ENCODE measurements at regions not wholly inside any gene's neighbourhood (a gene's known extent, or its start where the extent isn't known, plus 50 kb on each side); places are given as distances from the start of the nearest gene placed in this dataset.
"Not testable (repeated sequence)": the region's sequence is repeated elsewhere in the genome, so short reads cannot be mapped to it uniquely, and the experiment has no call there.

- DNase-seq (ENCODE audit: low spot score): no peak
- intact Hi-C loops (cut with DNase I): no loop called here
Observed at GRCh38 chr4:178958725-178959440, 1516.6 kb upstream of the AGA start.

GRCh38 chr4:178963446-178964045 lies 1521.3 kb upstream of the AGA start:
- intact Hi-C loops (cut with DNase I): no loop called here
- no peak for DNase-seq (ENCODE audit: low spot score)

GRCh38 chr4:178966644-178967043 lies 1524.4 kb upstream of the AGA start:
- no peak for DNase-seq (ENCODE audit: low spot score)
- intact Hi-C loops (cut with DNase I): no loop called here

- intact Hi-C loops (cut with DNase I): no loop called here
- DNase-seq (ENCODE audit: low spot score): no peak
Observed at GRCh38 chr4:178970433-178971140, 1528.3 kb upstream of the AGA start.

GRCh38 chr4:178976861-178977260 lies 1534.6 kb upstream of the AGA start:
- DNase-seq (ENCODE audit: low spot score): no peak
- intact Hi-C loops (cut with DNase I): no loop called here

GRCh38 chr4:178993306-178993705 lies 1551.1 kb upstream of the AGA start:
- no peak for DNase-seq (ENCODE audit: low spot score)
- intact Hi-C loops (cut with DNase I): no loop called here

- intact Hi-C loops (cut with DNase I): no loop called here
- DNase-seq (ENCODE audit: low spot score): no peak
Observed at GRCh38 chr4:179001918-179002317, 1559.7 kb upstream of the AGA start.

- no peak for DNase-seq (ENCODE audit: low spot score)
- intact Hi-C loops (cut with DNase I): no loop called here
Observed at GRCh38 chr4:179007755-179008154, 1565.5 kb upstream of the AGA start.

- intact Hi-C loops (cut with DNase I): no loop called here
- no peak for DNase-seq (ENCODE audit: low spot score)
Observed at GRCh38 chr4:179017581-179017980, 1575.3 kb upstream of the AGA start.

GRCh38 chr4:179027569-179027968 lies 1585.3 kb upstream of the AGA start:
- no peak for DNase-seq (ENCODE audit: low spot score)
- intact Hi-C loops (cut with DNase I): no loop called here

GRCh38 chr4:179028321-179028720 lies 1586.1 kb upstream of the AGA start:
- intact Hi-C loops (cut with DNase I): no loop called here
- no peak for DNase-seq (ENCODE audit: low spot score)

GRCh38 chr4:179029683-179030082 lies 1587.4 kb upstream of the AGA start:
- intact Hi-C loops (cut with DNase I): no loop called here
- no peak for DNase-seq (ENCODE audit: low spot score)

GRCh38 chr4:179040259-179040658 lies 1598.0 kb upstream of the AGA start:
- intact Hi-C loops (cut with DNase I): no loop called here

GRCh38 chr4:179048839-179049453 lies 1606.7 kb upstream of the AGA start:
- intact Hi-C loops (cut with DNase I): no loop called here

More at GRCh38 chr4:179040259-179040658, 1598.0 kb upstream of the AGA start:
- DNase-seq (ENCODE audit: low spot score): no peak

GRCh38 chr4:179051206-179051605 lies 1609.0 kb upstream of the AGA start:
- intact Hi-C loops (cut with DNase I): no loop called here
- no peak for DNase-seq (ENCODE audit: low spot score)

More at GRCh38 chr4:179048839-179049453, 1606.7 kb upstream of the AGA start:
- no peak for DNase-seq (ENCODE audit: low spot score)

- DNase-seq (ENCODE audit: low spot score): no peak
- intact Hi-C loops (cut with DNase I): no loop called here
Observed at GRCh38 chr4:179059396-179059795, 1617.2 kb upstream of the AGA start.

GRCh38 chr4:179066254-179066653 lies 1624.0 kb upstream of the AGA start:
- intact Hi-C loops (cut with DNase I); DNase-seq (ENCODE audit: low spot score): not testable (repeated sequence)

- DNase-seq (ENCODE audit: low spot score): no peak
- intact Hi-C loops (cut with DNase I): no loop called here
Observed at GRCh38 chr4:179071131-179071530, 1628.9 kb upstream of the AGA start.

GRCh38 chr4:179076865-179077264 lies 1634.6 kb upstream of the AGA start:
- intact Hi-C loops (cut with DNase I): no loop called here
- DNase-seq (ENCODE audit: low spot score): no peak

- intact Hi-C loops (cut with DNase I): no loop called here
- no peak for DNase-seq (ENCODE audit: low spot score)
Observed at GRCh38 chr4:179095585-179096221, 1653.5 kb upstream of the AGA start.
